ENCODE measurements at regions not wholly inside any gene's neighbourhood (a gene's known extent, or its start where the extent isn't known, plus 50 kb on each side); places are given as distances from the start of the nearest gene placed in this dataset.

GRCh38 chr18:53792762-53793161, 431.7 kb downstream of the MBD2 start:
- no peaks in the 10 kb centered on the region for H3K27me3 ChIP-seq
- 85 to 91% (median 88%) methylated on average over 4 of the region's 4 CpGs for WGBS, 3 donors
- no peaks in the 10 kb centered on the region for H3K9me3 ChIP-seq
- intact Hi-C loops (cut with DNase I) = no loop called here
- no peaks in the 10 kb centered on the region for H3K4me1 ChIP-seq (ENCODE audit: insufficient read depth)
- DNase-seq = no peak
- H3K36me3 ChIP-seq = no peaks in the 10 kb centered on the region
- no peak overlapping the region for H3K4me3 ChIP-seq
- no peak overlapping the region for H3K27ac ChIP-seq
- no peak for TF ChIP-seq CTCF (IDR thresholded peaks at IDR 0.05)
- TF ChIP-seq EP300 (IDR thresholded peaks at IDR 0.05) = no peak
- TF ChIP-seq POLR2A (IDR thresholded peaks at IDR 0.05) = no peak

GRCh38 chr18:53790786-53791185, 433.7 kb downstream of the MBD2 start:
- Histone ChIP-seq H3K4me3 (no peak overlapping the region), H3K27ac (no peak overlapping the region), H3K9me3 (no peaks in the 10 kb centered on the region), H3K4me1 (ENCODE audit: insufficient read depth) (no peaks in the 10 kb centered on the region), H3K27me3 (no peaks in the 10 kb centered on the region), H3K36me3 (no peaks in the 10 kb centered on the region)
- no peak for TF ChIP-seq POLR2A (IDR thresholded peaks at IDR 0.05)
- no peak for TF ChIP-seq EP300 (IDR thresholded peaks at IDR 0.05)
- TF ChIP-seq CTCF (IDR thresholded peaks at IDR 0.05) = no peak
- no peak for DNase-seq
- intact Hi-C loops (cut with DNase I) = no loop called here

- TF ChIP-seq CTCF (IDR thresholded peaks at IDR 0.05) (no peak), EP300 (IDR thresholded peaks at IDR 0.05) (no peak), POLR2A (IDR thresholded peaks at IDR 0.05) (no peak)
- no peak for DNase-seq
- H3K36me3 ChIP-seq = no peaks in the 10 kb centered on the region
- 79 to 84% (median 80%) methylated on average over 4 of the region's 4 CpGs for WGBS, 3 donors
- H3K9me3 ChIP-seq = no peaks in the 10 kb centered on the region
- no peak overlapping the region for H3K4me3 ChIP-seq
- no peak overlapping the region for H3K27ac ChIP-seq
- H3K27me3 ChIP-seq = no peaks in the 10 kb centered on the region
- intact Hi-C loops (cut with DNase I) = no loop called here
- H3K4me1 ChIP-seq (ENCODE audit: insufficient read depth) = no peaks in the 10 kb centered on the region
Observed at GRCh38 chr18:53789376-53790247, 434.9 kb downstream of the MBD2 start.

GRCh38 chr18:53785811-53786210, 438.7 kb downstream of the MBD2 start:
- H3K9me3 ChIP-seq = no peaks in the 10 kb centered on the region
- DNase-seq = no peak
- intact Hi-C loops (cut with DNase I) = no loop called here
- TF ChIP-seq POLR2A (IDR thresholded peaks at IDR 0.05) (no peak), EP300 (IDR thresholded peaks at IDR 0.05) (no peak), CTCF (IDR thresholded peaks at IDR 0.05) (no peak)
- H3K27ac ChIP-seq = no peak overlapping the region
- H3K4me1 ChIP-seq (ENCODE audit: insufficient read depth) = no peaks in the 10 kb centered on the region
- H3K27me3 ChIP-seq = no peaks in the 10 kb centered on the region
- no peak overlapping the region for H3K4me3 ChIP-seq
- no peaks in the 10 kb centered on the region for H3K36me3 ChIP-seq

Measured in ovary (tissue), 7 donors.